DMS53 treated with DMSO at 0.1 percent for 48 hours (cell line): ENCODE measurements at regions not wholly inside any gene's neighbourhood (a gene's known extent, or its start where the extent isn't known, plus 50 kb on each side); places are given as distances from the start of the nearest gene placed in this dataset.

ENCODE experiments used
- DNase-seq: peaks from one replicate; lab custom pipeline; 2025; ENCODE audit not compliant: unreplicated experiment; lab: John Stamatoyannopoulos, UW

DNA sequence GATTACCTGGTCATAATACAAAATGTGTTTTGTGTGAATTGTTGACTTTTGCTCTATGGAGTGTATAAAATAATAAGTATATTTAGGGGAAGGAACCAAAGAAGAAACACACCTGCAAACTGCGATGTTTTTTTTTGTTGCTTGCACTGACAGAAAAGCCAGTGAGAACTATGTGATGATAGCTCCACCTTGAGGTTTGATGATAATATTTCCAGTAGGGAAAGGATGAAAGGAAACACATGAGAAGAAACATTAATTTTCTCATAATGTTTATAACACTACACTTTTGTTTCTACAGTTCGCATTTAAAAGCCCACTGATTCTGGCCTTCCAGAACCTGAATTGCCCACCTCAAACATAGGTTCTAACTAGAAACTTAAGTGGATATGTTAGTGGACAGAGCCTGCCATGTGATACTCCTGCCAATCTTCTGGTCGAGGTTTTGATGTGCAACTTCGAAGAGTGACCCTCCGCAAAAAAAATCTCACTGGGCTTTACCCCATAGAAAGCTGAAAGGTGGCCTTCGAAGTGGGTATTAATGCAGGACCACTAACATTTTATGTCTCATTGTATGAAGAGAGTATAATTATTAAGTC, 476.4 kb upstream of the SPHKAP start:
- DNase-seq: peak; percentile 42

GRCh38 chr2:228655331-228655730, 473.8 kb upstream of the SPHKAP start:
- DNase-seq: no peak

DNA sequence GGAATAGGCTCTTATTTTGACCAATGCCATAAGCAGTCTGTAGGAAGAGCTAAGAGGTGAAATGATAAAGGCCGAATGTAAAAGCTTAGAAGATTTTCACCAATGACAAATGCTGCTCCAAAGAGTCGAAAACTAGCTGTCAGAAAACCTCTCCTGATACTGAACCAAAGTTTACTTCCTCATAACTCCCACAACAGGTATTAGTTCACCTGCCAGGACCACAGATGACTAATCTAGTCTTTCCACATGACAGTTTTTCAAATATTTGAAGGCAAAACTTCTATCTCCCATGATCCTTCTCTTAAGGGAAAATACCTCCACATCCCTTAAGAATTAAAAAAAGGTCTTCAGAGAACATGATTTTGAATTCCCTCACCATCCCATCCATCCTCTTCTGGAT, 473.2 kb upstream of the SPHKAP start:
- DNase-seq: no peak

- no peak for DNase-seq
Measured at GRCh38 chr2:228653884-228654283, 472.4 kb upstream of the SPHKAP start.

DNA sequence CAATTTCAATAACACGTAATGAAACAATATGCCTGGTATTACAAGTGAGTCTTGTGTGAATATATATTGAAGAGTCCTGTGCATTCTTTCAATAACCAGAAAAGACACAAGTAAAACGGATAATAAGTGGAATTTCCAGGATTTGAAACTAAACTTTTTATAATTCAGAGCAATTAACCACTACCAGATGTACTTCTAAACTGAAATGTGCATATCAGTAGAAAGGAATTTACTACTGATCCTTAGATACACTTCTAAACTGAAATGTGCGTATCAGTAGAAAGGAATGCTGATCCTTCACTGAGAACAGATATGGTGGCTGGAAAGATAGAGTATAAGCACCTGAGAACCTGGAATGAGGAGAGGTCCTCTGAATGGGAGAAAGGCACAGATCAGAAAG, 470.9 kb upstream of the SPHKAP start:
- DNase-seq: no peak

GRCh38 chr2:228649876-228650275, 468.4 kb upstream of the SPHKAP start:
- DNase-seq: no peak

DNA sequence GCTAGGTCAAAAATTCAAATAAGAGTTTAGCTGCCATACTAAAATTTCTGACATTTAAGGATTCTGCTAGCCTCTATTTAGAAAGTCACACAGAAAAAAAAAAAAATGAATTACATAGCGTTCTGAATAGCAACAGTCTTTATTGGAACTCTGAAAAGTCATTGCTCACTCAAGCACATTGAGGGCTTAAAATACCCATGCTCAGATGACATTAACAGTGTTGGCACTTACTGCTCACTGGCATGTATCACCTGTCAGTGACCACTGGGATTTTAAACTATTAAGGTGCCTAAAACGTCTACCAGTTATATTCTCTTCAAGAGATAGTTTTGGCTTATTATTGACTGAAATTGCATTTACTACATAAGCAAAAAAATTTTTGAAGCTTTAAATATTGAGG, 468.0 kb upstream of the SPHKAP start:
- DNase-seq: no peak

DNA sequence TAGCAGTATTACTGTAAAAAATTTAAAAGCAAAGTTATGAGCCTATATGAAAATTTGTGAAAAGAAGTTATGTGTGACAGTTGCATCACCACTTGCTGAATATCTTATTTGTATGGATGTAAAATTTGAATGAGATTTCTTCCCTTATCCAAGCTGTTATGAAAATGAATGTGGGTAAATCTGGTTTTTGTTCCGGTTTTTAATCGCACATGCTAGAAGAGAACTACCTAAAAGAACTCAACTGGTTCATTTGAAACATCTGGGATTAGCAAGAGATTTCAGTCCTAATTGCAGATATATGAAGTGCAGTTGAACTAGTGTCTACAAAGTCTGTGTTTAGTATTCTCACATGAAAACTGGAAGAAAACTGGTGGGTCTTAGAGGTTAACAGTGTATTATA, 467.1 kb upstream of the SPHKAP start:
- DNase-seq: no peak

DNA sequence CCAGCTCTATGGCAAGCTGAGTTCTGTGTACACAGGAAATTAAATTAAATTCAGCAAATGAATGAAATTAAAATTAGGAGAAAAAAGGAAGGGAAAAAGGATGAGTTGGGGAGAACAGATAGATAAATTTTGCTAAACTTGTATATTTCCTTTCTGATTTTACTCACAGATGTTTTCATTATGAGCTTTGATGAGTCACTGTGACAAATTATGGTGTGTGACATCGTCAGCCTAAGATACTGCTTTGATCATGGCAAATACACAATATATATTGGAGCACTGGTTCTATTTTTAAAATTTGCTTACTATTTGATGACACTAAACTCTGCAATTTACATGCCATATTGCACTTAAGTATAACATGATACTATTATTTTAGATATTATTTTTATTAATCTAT, 464.6 kb upstream of the SPHKAP start:
- no peak for DNase-seq

GRCh38 chr2:228644199-228644598, 462.7 kb upstream of the SPHKAP start:
- no peak for DNase-seq

DNA sequence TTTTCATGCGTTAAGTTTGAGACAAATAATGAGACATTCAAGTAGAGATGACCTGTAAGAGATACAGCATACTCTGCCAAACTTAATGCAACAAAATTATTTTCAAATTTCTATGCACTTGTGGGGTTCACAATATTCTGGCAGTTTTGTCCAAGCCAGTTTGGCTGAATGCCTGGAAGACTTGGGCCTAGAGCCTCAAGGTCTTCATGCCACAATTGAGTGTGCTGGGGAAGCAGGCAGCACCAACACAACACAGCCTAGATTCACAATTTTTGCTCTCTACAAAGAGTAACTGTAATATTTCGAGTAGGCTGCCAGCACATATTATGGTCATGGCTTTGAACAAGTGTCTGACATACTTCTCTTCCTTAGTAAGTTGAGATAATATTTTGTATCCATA, 461.4 kb upstream of the SPHKAP start:
- no peak for DNase-seq

DNA sequence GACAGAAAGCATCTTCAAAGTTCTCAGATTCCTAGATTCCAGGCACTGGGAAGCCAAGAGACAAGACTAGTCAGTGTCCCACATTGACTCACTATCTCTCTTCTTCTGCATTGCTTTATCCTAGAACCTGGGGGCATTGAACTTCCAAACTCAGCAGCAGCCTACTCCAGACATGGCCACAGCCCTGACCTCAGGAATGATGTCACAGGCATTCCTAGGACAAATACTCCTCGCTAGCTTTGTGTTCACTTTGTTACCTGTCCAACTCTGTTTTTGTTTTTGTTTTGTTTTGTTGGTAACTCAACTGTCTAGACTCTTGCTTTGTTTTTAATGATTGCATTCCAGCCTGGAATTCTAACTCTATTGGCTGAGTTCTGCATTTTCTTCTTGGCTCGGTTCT, 449.3 kb upstream of the SPHKAP start:
- DNase-seq: no peak

GRCh38 chr2:228629251-228629650, 447.8 kb upstream of the SPHKAP start:
- DNase-seq: no peak

DNA sequence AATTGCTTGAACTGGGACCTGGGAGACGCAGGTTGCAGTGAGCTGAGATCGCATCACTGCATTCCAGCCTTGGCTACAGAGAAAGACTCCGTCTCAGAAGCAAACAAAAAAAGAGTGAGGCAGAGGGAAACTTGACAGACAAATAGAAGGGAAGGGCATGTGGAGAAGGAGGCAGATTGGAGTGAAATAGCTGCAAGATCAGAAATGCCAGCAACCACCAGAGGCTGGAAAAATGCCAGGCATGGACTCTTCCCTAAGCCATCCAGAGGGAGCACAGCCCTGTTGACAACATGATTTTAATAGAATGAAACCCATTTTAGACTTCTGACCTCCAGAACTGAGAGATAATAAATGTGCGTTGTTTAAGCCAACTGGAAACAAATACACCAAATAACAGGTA, 447.2 kb upstream of the SPHKAP start:
- no peak for DNase-seq

- DNase-seq: no peak
Measured at GRCh38 chr2:228627510-228627909, 446.0 kb upstream of the SPHKAP start.

- no peak for DNase-seq
Measured at GRCh38 chr2:228625481-228625880, 444.0 kb upstream of the SPHKAP start.

DNA sequence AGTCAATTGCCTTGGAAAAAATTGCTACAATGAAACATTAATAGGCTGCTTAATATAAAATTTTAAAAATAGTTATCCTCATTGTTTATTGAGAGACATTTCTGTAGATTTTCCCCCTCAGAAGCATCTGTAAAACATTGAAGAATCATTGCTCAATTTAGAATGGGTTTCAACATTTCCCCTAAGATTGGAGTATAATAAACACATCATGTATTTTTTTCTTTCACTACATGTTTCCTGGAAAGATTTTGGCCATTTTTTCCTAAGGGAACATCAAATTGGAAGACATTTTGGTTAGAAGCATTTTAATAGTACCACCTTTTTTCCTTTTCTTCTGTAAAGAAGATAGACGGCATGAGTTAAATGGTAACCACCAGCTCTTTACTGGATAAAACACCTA, 443.2 kb upstream of the SPHKAP start:
- no peak for DNase-seq

DNA sequence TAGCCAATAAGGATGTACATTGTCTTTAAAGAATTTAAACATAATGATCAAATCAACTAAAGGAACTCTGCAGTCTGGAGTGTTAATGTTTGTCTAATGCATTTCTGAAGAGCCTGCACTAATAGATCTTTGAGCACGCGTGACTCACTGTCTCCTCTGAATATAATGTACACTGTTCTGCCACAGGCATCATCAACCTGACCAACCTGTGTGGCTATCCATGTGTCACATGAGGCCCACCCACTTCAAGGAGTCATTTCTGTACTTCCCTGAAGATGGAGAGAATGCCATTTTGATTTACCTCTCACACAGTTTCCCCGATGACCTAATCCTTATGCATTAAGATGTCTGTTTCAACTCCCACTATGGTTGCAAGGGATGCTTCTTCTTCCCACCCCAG, 434.0 kb upstream of the SPHKAP start:
- peak; percentile 2 for DNase-seq

- no peak for DNase-seq
Measured at GRCh38 chr2:228614741-228615140, 433.3 kb upstream of the SPHKAP start.

GRCh38 chr2:228613133-228613850, 431.8 kb upstream of the SPHKAP start:
- no peak for DNase-seq

DNA sequence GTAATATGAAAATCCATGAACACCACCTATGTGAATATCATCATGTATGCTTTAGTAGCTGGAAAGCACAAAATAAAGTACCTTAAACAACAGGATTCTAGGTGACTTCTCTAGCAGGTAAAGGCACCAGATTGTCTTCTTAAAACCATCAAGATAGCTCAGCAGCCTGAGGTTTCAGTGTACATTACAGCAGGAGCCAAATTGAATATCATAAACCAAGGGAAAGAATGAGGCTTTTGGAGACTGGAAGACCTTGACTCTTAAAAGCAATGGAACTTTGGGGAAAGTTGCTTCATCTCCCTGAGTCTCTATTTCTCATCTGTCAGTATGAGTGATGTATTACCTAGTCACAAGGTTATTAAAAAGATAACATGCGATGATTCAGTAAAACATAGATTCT, 429.7 kb upstream of the SPHKAP start:
- DNase-seq: no peak

DNA sequence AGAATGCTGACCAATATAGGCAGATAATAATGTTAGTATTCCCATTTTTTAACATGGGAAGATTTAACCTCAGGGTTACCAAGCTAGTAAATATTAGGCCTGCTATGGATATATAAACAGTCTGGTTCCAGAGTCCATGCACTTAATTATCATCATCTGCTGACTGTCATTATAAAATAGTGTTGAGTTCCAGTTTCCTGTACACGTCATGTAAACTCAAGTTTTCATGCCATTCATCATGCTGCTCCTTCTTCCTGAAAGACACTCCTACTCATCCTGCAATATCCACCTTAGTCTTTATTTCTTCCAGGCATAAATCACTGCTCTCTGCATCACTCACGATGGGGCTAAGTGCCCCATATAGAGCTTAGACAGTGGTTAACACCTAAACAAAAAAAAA, 420.8 kb upstream of the SPHKAP start:
- no peak for DNase-seq

DNA sequence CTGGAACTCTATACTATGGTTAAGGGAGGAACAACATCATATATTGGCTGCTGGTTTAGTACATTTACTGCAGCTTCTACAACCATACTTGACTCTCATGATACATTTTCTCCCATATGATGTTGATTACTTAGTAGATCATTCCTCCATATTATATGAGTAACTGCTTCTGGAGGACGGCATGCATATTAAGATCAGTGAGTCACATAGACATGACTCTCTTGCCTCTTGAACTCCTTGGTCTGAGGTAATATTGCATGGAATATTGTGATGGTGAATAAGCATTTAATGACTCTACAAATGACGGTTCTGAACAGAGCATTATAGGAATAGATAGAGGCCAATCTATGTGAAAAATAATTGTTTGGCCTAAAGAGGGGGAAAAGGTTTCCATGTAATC, 418.8 kb upstream of the SPHKAP start:
- DNase-seq: no peak
